ENCODE measurements at regions not wholly inside any gene's neighbourhood (a gene's known extent, or its start where the extent isn't known, plus 50 kb on each side); places are given as distances from the start of the nearest gene placed in this dataset.

DNA sequence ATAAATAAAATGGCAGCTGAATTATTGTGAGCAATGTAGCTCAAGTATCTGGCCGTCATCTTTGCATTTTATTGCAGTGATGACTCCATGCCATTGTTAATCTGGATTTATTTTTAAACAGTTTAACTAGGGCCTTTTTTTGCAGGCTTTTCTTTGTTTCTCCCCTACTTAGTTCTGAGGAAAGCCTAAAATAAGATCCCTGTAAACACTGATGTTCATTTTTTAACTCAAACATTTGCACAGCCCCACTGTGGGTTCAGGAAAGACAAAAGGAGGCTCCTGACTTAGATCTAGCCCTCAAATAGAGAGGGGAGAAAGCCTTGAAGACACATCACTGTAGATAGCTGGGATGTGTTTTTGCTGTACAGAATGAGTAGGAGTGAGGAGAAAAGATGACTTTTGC, 69.2 kb downstream of the PLEKHG1 start:
- no peaks in the 10 kb centered on the region for H3K4me1 Mint-ChIP-seq
- Histone ChIP-seq H3K27ac (ENCODE audit: low read depth, low read length) (peak overlapping the region; percentile 91), H3K4me3 (ENCODE audit: low read length) (no peak overlapping the region), H3K27me3 (ENCODE audit: control insufficient read depth, insufficient read depth, low read length, poor library complexity, severe bottlenecking) (no peaks in the 10 kb centered on the region), H3K9ac (ENCODE audit: extremely low read depth, low read length, poor library complexity, severe bottlenecking) (no peak overlapping the region), H3K9me3 (ENCODE audit: control insufficient read depth, low read length) (no peaks in the 10 kb centered on the region), H3K36me3 (ENCODE audit: control insufficient read depth, insufficient read depth, low read length) (no peaks in the 10 kb centered on the region), H3K4me1 (ENCODE audit: control insufficient read depth, insufficient read depth, low read length) (no peaks in the 10 kb centered on the region)
- no peak overlapping the region for H3K27ac Mint-ChIP-seq
- H3K27me3 Mint-ChIP-seq (ENCODE audit: insufficient read depth): no peaks in the 10 kb centered on the region
- no peaks in the 10 kb centered on the region for H3K9me3 Mint-ChIP-seq
- no peak overlapping the region for H3K4me3 Mint-ChIP-seq
- no peak for TF ChIP-seq CTCF (conservative IDR thresholded peaks at IDR 0.05)
- 75 to 90% methylated on average over 1 of the region's 1 CpG for whole genome bisulfite sequencing, 2 experiments (ENCODE audit: insufficient coverage in 1 of 2, insufficient read length in 1 of 2)
- no peak for DNase-seq
- H3K36me3 Mint-ChIP-seq (ENCODE audit: low read depth): no peaks in the 10 kb centered on the region

GRCh38 chr6:150670311-150670710, 70.6 kb downstream of the PLEKHG1 start:
- WGBS, 2 experiments (ENCODE audit: insufficient coverage in 1 of 2, insufficient read length in 1 of 2): 90 to 93% methylated on average over 7 of the region's 7 CpGs
- Histone ChIP-seq H3K36me3 (ENCODE audit: control insufficient read depth, insufficient read depth, low read length) (no peaks in the 10 kb centered on the region), H3K9ac (ENCODE audit: extremely low read depth, low read length, poor library complexity, severe bottlenecking) (no peak overlapping the region), H3K4me1 (ENCODE audit: control insufficient read depth, insufficient read depth, low read length) (no peaks in the 10 kb centered on the region), H3K27me3 (ENCODE audit: control insufficient read depth, insufficient read depth, low read length, poor library complexity, severe bottlenecking) (no peaks in the 10 kb centered on the region), H3K4me3 (ENCODE audit: low read length) (no peak overlapping the region), H3K9me3 (ENCODE audit: control insufficient read depth, low read length) (no peaks in the 10 kb centered on the region), H3K27ac (ENCODE audit: low read depth, low read length) (no peak overlapping the region)
- Mint-ChIP-seq H3K36me3 (ENCODE audit: low read depth) (no peaks in the 10 kb centered on the region), H3K4me1 (no peaks in the 10 kb centered on the region), H3K27ac (no peak overlapping the region), H3K4me3 (no peak overlapping the region), H3K27me3 (ENCODE audit: insufficient read depth) (no peaks in the 10 kb centered on the region), H3K9me3 (no peaks in the 10 kb centered on the region)
- peak; percentile 50 for TF ChIP-seq CTCF (conservative IDR thresholded peaks at IDR 0.05)
- no peak for DNase-seq

GRCh38 chr6:150672800-150673199, 73.1 kb downstream of the PLEKHG1 start:
- Mint-ChIP-seq H3K27me3 (ENCODE audit: insufficient read depth) (no peaks in the 10 kb centered on the region), H3K4me3 (no peak overlapping the region), H3K27ac (no peak overlapping the region), H3K36me3 (ENCODE audit: low read depth) (no peaks in the 10 kb centered on the region), H3K4me1 (no peaks in the 10 kb centered on the region), H3K9me3 (no peaks in the 10 kb centered on the region)
- TF ChIP-seq CTCF (conservative IDR thresholded peaks at IDR 0.05): no peak
- Histone ChIP-seq H3K4me3 (ENCODE audit: low read length) (no peak overlapping the region), H3K27me3 (ENCODE audit: control insufficient read depth, insufficient read depth, low read length, poor library complexity, severe bottlenecking) (no peaks in the 10 kb centered on the region), H3K36me3 (ENCODE audit: control insufficient read depth, insufficient read depth, low read length) (no peaks in the 10 kb centered on the region), H3K27ac (ENCODE audit: low read depth, low read length) (no peak overlapping the region), H3K9ac (ENCODE audit: extremely low read depth, low read length, poor library complexity, severe bottlenecking) (no peak overlapping the region), H3K9me3 (ENCODE audit: control insufficient read depth, low read length) (no peaks in the 10 kb centered on the region), H3K4me1 (ENCODE audit: control insufficient read depth, insufficient read depth, low read length) (no peaks in the 10 kb centered on the region)
- no CpG with 5 or more reads among the region's 2 CpGs for WGBS, 2 experiments (ENCODE audit: insufficient coverage in 1 of 2, insufficient read length in 1 of 2)
- DNase-seq: no peak

Data from endodermal cell (in vitro differentiated cells).